COLO829 (cell line): ENCODE measurements at regions not wholly inside any gene's neighbourhood (a gene's known extent, or its start where the extent isn't known, plus 50 kb on each side); places are given as distances from the start of the nearest gene placed in this dataset.

Experiments
- DNase-seq: peaks from one replicate; pipeline ENCODE4 v3.0.0; 2012; ENCODE audit warnings: low spot score

- DNase-seq, result no peak
These were observed 138.9 kb downstream of the PTH2R start for GRCh38 chr2:208545403-208546042.

DNA sequence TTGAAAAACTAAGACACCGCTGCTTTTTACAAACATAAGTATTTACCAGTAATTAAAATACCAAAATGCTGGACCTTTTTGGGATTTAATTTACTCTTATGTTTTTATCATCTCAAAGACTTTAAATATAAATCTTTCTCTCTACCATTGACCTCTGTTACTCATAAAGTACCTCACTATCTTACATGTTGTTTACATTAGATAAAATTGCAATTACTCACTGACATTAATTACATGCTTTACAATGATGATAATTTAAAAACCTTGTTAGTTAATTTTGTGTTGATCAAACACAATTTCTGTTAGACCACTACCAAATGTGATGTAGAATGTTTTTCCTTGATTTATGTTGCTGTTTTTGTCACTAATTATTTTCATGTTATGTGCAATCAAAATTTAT, 139.5 kb downstream of the PTH2R start:
- DNase-seq, result no peak

- no peak for DNase-seq
These were observed 140.5 kb downstream of the PTH2R start for GRCh38 chr2:208546860-208547650.

DNA sequence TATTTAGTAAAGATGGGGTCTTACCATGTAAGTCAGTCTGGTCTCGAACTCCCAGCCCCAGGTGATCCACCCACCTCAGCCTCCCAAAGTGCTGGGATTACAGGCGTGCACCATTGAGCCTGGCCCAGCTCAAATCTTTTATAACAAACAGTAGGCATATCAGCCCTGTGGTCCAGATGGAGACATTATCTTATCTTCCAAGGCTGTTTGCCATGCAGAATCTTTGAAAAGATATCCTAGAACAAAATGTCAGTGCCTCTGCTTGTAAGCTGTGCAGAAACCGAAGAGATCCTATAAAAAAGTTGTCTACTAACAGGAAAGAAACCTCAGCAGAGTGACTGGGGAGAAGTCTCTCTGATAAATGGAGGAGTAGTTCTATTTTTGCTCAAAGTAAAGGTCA, 142.1 kb downstream of the PTH2R start:
- DNase-seq, result no peak

DNA sequence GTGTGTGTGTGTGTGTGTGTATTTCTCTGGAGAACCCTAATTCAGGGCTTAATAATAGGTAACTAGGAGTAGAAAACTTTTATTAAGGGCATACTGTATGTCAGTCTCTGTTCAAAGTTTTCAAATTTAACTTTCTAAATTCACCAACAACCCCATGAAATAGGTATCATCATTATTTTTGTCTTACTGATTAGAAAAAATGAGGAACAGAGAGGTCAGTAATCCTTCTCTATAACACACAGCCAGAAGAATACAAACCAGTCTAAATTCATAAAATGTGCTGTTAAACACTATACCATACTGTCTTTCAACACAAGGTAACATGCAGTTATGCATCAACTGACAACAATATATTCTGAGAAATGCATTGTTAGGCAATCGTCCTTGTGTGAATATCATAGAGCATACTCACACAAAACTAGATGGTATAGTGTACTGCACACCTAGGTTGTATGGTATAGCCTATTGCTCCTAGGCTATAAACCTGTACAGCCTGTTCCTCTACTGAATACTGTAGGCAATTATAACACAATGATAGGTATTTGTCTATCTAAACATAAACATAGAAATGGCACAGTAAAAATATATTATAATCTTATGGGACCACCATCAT, 143.1 kb downstream of the PTH2R start:
- no peak for DNase-seq

- no peak for DNase-seq
These were observed 146.4 kb downstream of the PTH2R start for GRCh38 chr2:208552943-208553342.

GRCh38 chr2:208556983-208557484, 150.4 kb downstream of the PTH2R start:
- no peak for DNase-seq

GRCh38 chr2:208565690-208566416, 159.3 kb downstream of the PTH2R start:
- DNase-seq, result no peak

DNA sequence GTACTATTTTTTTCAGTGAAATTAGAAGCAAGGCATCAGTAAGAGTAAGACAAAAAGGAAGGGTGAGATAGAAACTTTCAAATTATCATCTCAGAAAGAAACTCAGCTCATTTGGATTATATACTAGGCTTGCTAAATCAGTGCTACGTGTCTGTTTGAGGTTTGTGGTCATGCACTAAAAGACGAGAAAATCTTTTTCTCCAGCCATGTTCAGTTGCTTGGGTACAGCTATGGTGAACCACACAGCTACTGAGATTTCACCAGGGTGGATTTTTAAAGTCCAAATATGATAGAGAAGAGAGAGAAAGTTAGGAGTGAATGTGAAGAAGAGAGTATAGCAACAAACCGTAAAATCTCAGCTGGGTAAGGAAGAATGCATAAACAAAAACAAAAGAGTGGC, 161.6 kb downstream of the PTH2R start:
- no peak for DNase-seq

DNA sequence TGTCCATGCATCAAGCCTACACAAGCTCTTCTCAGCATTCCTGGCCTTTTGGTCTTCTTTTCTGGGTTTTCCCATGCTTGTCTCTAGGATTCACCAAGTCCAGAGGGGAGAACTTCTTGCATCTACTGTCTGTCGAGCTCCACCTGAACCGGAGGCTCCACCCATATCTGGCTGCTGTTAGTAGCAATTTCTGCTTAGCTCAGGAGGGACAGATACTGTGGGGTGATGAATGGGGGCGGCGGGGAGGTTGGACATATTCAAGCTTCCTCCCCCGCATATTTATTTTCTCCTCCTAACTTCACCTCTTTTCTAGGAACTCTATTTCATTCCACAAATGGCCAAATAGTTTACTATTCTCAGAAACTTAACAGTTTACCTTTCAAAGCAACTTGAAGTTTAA, 163.5 kb downstream of the PTH2R start:
- no peak for DNase-seq

- peak; percentile 5 for DNase-seq
These were observed 164.5 kb downstream of the PTH2R start for GRCh38 chr2:208570851-208571763.

DNA sequence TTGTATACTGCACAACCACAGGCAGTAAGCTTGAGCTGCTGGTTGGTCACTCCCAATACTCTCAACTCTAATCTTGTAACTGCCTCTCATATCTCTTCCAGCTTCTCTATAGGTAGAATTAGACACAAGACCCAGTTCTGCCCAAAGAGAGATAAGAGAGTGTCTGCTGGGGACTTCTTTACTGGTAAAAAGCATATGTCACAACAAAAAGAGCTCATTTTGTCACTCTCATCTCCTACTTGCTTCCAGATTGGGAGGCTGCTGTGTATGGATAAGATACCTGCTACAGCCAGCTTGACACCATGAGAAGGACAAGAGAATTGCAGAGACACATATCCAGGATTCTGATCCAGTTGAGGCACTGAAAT, 165.2 kb downstream of the PTH2R start:
- no peak for DNase-seq

GRCh38 chr2:208573569-208573968, 167.0 kb downstream of the PTH2R start:
- DNase-seq, result no peak

DNA sequence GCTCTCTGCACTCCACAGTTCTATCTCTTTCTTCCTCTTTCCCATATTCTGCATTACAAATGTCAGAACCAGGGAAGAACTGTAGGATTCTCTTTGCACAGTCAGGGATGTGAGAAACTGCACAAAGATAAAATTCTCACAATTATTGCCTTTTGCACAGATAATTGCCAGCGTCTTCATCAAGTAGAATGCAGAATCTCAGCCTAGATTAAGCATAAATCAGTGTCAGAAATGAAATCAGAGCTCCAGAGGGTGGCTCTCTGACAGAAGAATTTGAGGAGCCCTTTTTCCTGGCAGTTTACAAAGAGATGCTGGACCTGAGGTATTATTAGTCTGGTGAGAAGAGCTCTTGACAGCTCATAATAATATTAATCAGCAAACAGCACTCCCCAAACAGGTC, 173.1 kb downstream of the PTH2R start:
- no peak for DNase-seq

DNA sequence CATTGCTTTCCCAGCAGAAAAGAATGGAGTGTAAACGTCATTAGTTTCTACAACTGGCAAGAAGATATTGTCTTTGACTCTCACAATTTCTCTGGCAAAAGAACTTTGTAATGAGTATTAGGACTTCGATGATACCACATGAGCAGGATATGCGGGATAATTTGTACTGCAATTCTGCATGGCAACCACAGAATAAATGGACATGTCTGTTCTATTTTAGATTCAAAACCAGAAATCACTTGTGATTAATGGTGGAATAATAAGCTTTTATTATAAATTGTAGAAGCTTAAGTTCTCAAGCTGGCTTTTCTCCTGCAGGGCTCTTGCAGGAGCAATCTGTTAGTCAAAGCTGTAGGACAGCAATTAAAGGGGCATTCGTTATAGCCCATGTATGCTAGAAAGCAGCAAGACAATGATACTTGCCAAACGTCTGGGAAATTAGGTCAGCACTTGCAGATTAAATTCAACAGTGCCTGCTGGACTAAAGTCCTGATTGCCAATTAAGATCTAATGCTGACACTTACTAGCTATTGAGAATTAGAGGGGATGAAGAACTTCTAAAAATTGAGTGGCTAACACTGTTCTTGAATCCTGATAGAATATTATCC, 177.9 kb downstream of the PTH2R start:
- no peak for DNase-seq

- no peak for DNase-seq
These were observed 179.9 kb downstream of the PTH2R start for GRCh38 chr2:208586516-208586915.

DNA sequence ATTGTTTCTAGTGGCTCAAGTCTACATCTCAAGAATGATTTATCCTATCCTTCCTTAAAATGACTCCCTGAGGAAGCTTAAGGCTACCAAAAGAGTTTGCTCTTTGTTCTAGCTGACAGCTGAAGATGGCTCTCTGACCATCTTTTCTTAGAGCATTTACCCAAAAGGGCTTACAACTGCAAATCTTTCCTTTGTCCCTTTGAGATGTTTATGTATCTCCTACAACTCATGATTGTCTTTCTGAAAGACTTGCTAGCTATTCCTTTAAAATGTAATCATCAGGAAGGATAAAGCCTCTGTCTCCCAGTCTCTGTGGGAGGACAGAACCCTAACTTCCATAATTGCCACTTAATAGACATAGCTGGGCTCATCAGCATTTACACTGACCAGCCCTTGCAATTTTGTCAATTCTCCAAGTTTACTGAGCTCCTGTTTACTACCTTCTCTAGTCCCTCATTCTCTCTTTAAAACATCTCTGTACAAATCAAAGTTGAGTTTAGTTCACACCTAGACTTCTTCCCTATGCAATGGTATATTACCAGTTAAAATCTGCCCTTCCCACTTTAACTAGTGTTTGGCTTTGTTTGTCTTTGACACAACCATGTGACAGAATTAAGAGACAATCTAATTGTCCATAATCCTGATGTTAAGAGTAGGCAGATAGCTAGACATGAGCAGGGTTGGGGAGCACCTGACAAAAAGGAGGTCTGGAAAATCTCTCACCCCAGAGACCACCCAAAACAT, 188.2 kb downstream of the PTH2R start:
- DNase-seq, result no peak

DNA sequence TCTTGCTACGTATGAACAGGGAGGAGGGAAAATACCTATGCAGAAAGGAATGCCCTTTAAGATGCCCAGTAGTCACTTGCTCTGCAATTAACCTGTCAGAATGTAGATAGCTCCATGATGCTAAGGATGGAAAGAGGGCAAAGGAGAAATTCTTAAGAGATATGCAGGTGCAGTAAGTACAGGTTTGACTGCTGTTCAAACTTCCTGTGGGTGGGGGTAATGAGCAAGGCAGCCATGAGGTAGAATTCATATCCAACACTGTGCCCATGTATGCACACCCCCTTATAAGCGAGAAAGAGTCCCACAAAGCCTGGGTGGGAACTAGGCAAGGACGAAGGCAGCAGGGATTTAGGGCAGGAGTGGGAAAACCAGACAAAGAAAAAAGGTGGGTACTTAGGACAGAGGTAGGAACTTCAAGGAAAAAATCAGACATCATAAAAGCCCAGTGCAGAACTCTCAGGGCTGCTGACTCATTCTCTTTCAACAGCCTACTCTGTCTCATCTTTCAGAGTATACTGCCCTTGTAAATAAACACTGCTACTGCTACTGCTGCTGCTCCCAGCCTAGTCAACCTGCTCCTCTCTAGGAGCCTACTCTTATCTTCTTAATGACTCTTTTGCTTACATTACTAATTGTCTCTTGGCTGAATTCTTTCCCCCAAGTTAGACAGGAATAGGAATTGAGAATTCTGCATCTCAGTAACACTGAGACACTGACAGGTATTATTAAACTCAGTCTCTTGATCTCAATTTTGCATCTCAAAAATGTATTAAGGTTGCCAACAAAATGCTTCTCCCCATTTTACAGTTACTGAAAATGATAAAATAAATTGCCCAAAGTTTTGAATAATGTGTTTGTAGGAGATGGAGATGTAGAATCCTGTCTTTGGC, 189.0 kb downstream of the PTH2R start:
- no peak for DNase-seq

DNA sequence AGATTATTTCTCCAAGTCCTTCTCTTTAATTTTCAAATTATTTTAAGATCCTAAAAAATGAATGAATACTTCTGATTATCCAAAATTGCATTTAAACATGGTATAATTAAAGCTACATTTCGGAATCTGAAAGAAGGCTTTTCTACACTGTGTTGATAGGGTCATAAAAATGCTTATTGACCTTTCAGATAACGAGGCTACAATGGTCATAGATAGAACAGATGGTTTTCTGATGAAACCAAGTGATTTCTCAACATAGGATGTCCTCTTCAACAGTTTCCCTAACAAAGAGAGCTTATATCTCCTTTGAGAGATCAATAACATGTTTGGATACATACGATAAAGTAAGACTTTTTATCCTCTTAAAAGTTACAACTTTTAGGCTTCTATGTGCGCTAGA, 201.1 kb downstream of the PTH2R start:
- no peak for DNase-seq
